OCI-LY1 (cell line): ENCODE measurements at regions not wholly inside any gene's neighbourhood (a gene's known extent, or its start where the extent isn't known, plus 50 kb on each side); places are given as distances from the start of the nearest gene placed in this dataset.

Experiments used
- EZH2 ChIP-seq: fragments of 200-600 bp; sonication (generic), shearing (Covaris generic); IDR thresholded peaks from 2 replicates; pipeline ENCODE4 v1.8.0; 2017; ENCODE audit warnings: borderline replicate concordance, mixed run types, mild to moderate bottlenecking, antibody characterized with exemption, low read length, moderate library complexity, mixed read lengths
- TF ChIP-seq, protein P1 (sequence below): fragments of 200-600 bp; sonication (generic), shearing (Covaris generic); IDR thresholded peaks from 2 replicates; pipeline ENCODE4 v1.5.1; 2017; ENCODE audit warnings: mild to moderate bottlenecking, antibody characterized with exemption, low read length, moderate library complexity, mixed read lengths

GRCh38 chr13:80533175-80533574 lies 192.2 kb upstream of the SPRY2 start:
- TF ChIP-seq, protein P1, sequence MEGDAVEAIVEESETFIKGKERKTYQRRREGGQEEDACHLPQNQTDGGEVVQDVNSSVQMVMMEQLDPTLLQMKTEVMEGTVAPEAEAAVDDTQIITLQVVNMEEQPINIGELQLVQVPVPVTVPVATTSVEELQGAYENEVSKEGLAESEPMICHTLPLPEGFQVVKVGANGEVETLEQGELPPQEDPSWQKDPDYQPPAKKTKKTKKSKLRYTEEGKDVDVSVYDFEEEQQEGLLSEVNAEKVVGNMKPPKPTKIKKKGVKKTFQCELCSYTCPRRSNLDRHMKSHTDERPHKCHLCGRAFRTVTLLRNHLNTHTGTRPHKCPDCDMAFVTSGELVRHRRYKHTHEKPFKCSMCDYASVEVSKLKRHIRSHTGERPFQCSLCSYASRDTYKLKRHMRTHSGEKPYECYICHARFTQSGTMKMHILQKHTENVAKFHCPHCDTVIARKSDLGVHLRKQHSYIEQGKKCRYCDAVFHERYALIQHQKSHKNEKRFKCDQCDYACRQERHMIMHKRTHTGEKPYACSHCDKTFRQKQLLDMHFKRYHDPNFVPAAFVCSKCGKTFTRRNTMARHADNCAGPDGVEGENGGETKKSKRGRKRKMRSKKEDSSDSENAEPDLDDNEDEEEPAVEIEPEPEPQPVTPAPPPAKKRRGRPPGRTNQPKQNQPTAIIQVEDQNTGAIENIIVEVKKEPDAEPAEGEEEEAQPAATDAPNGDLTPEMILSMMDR, result no peak
- TF ChIP-seq EZH2, result no peak
